ENCODE measurements at regions not wholly inside any gene's neighbourhood (a gene's known extent, or its start where the extent isn't known, plus 50 kb on each side); places are given as distances from the start of the nearest gene placed in this dataset.

DNA sequence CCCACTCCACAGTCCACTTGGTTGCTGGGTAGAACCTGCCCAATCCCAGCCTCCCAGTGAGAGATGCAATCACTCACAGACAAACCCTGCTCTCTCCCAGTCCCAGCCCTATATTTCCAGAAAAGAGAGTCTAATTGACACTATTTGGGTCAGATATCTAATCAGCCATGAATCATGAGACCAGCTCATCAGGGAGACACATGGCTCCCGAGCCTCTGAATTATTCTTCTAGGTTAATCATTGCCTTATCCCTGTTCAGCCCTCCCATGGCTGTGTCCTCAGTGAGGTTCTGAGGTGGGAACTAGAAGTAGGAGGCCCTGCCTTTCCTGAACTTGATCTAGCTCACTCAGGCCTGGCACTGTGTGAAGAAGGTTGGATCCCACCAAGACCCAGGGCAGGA, 49.9 kb upstream of the ZC3H12A start:
- Histone ChIP-seq H3K27ac (no peak overlapping the region), H3K36me3 (no peaks in the 10 kb centered on the region), H3K4me3 (no peak overlapping the region), H3K27me3 (peaks cover 61% of the 10 kb centered on the region), H3K9me3 (no peaks in the 10 kb centered on the region), H3K4me1 (no peaks in the 10 kb centered on the region)
- no peak for TF ChIP-seq EP300 (IDR thresholded peaks at IDR 0.05)
- no peak for TF ChIP-seq POLR2AphosphoS5 (IDR thresholded peaks at IDR 0.05)
- TF ChIP-seq, protein P1, sequence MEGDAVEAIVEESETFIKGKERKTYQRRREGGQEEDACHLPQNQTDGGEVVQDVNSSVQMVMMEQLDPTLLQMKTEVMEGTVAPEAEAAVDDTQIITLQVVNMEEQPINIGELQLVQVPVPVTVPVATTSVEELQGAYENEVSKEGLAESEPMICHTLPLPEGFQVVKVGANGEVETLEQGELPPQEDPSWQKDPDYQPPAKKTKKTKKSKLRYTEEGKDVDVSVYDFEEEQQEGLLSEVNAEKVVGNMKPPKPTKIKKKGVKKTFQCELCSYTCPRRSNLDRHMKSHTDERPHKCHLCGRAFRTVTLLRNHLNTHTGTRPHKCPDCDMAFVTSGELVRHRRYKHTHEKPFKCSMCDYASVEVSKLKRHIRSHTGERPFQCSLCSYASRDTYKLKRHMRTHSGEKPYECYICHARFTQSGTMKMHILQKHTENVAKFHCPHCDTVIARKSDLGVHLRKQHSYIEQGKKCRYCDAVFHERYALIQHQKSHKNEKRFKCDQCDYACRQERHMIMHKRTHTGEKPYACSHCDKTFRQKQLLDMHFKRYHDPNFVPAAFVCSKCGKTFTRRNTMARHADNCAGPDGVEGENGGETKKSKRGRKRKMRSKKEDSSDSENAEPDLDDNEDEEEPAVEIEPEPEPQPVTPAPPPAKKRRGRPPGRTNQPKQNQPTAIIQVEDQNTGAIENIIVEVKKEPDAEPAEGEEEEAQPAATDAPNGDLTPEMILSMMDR (IDR thresholded peaks at IDR 0.05), result no peak
- TF ChIP-seq POLR2A (IDR thresholded peaks at IDR 0.05), result no peak
- WGBS, 2 donors (ENCODE audit: low coverage in 1 of 2), result 83% methylated on average over 1 of the region's 1 CpG; no CpG with 5 or more reads in 1 of the 2 donors
- ATAC-seq, result no peak

Small RNAs in the stretch of these regions (small RNA-seq; reads per million reads assigned to genes)
- gene MIR4255 (0 reads per million in 4 donors), gene RNA5SP43 (0 reads per million in 4 donors), gene RNU6-636P (0 reads per million in 4 donors), gene RPS29P6 (0 reads per million in 4 donors)
